Sciatic nerve (tissue), 2 donors: ENCODE measurements at regions not wholly inside any gene's neighbourhood (a gene's known extent, or its start where the extent isn't known, plus 50 kb on each side); places are given as distances from the start of the nearest gene placed in this dataset.

ENCODE experiments used
- ATAC-seq: fragments of 200-7000 bp; cut with Tn5 transposase; one replicate; pipeline ENCODE4 v1.9.1; 2020; ENCODE audit warnings: mild to moderate bottlenecking, moderate library complexity
- DNase-seq: peaks from one replicate; pipeline ENCODE4 v3.0.0-alpha.2; 2020; ENCODE audit warnings: low spot score
- intact Hi-C: fragments of 100-400 bp; cut with DNase I; formaldehyde crosslinking; loops from one replicate; pipeline ENCODE4 v1.14.2; 2022
- donor health status: DM: no; HTN: no; CAD: no.
- donor health status: DM: no; HTN: no; CAD: no.

DNA sequence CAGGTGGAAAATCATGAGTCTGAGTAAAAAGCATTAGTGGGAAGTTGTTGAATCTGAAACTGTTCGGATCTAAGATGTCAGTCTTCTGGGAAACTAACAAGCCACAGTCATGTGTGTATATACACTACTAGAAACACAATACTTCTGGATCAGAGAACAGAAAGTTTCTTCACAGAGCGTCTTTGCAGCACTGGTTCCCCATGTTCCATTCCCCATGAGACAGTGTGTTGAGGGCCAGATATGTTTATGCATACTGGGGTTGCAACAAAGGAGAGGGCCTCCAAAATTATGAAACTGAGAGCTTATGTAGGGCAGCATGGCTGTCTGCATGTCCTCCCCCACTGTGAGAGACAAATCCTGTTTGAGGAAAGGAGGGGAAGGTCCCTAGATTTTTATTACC, 295.0 kb upstream of the NAV3 start:
- intact Hi-C loops, result no loop called here
- DNase-seq, result no peak
- no peak for ATAC-seq

DNA sequence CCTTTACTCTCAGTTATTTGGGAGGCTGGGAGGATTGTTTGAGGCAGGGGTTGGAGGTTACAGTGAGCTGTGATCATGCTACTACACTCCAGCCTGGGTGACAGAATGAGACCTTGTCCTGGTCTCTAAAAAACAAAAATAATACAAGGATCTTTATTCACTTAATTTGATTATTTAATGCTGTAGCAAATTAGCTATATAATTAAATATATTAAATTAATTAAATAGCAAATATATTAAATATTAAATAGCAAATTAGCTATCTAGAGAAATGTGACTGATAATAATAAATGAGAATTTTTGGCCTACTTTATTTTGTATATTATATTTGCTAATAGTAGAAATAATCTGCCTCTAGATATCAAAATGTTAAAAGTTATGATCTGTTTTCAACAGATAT, 298.8 kb upstream of the NAV3 start:
- ATAC-seq, result no peak
- intact Hi-C loops, result no loop called here
- DNase-seq, result no peak

DNA sequence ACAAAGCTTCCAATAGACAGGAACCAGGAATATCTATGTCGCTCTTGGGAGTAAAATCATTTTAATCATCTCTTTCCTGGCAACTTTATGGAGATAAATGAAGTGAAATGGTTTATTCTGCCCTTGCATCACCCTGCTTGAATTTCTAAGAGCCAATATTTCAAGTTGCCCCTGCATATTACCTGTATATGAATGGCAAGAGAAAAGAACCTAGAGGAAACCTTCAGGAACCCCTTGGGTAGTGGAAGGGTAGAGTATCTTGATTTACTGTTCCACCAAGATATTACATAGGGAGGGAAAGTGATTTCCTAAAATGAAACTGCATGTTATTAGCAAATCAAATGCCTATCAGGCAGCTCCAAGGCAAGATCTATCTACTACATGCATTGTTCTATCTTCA, 308.4 kb upstream of the NAV3 start:
- no peak for ATAC-seq
- no peak for DNase-seq
- intact Hi-C loops, result no loop called here

DNA sequence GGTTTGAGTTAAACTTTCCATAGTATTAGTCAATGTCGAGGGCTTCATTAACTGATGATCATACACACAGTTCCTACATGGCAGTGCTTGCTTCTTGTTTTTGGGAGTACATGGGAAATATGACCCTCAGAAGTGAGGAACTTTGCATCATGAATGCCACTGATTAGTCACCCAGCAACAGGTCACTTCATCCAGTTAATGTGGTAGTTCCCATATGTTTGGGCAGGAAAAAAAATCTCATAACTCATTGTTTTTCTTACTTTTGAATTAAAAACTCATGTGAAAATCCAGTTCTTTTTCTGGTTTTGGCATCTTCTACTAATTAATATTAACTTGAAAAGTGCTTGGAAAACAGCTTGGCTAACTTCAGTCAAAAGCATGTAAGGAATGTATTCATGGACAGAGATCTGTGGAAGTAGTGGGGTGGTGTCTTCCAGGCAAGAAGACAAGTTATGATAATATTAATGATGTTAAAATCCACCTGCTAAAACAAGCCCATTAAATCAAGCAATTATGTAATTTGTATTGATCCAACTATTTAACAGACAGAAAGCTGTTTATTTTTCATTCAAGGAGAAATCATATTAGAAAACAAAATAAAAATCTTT, 309.1 kb upstream of the NAV3 start:
- no peak for ATAC-seq

DNA sequence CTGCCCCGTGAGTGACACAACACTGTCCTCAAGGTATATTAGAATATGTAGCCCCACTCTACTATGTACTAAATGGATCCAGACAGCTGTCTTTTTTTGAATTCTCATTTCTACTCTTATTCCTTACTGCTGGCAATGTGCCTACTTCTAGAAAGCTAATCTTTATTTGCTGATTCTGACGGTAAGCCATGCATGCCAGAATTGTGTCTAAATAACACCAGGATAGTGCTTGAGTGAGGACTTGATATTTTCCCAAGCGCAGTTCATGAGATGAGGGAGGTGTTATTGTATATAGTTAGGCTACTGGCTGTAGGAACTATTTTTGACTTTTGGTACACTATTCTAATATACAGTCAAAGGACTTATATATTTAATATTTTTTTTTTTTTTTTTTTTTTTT, 316.2 kb upstream of the NAV3 start:
- intact Hi-C loops, result no loop called here
- DNase-seq, result no peak
- ATAC-seq, result no peak

More for the DNA sequence above, 309.1 kb upstream of the NAV3 start:
- intact Hi-C loops, result no loop called here
- no peak for DNase-seq

DNA sequence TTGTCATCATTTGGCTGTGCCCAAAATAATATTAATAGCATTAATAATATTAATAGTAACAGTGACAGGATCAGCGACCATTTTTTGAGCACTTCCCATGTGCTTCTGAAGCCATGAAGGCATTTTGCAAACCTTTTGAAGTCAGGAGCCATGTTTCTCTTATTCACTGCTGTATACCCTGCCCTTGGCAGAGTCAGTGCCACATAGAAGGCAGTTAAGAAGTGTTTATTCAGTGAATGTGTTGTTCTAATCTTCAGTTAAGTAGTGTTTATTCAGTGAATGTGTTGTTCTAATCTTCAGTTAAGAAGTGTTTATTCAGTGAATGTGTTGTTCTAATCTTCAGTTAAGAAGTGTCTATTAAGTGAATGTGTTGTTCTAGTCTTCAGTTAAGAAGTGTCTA, 319.7 kb upstream of the NAV3 start:
- DNase-seq (no peak), ATAC-seq (no peak)
- intact Hi-C loops, result no loop called here

DNA sequence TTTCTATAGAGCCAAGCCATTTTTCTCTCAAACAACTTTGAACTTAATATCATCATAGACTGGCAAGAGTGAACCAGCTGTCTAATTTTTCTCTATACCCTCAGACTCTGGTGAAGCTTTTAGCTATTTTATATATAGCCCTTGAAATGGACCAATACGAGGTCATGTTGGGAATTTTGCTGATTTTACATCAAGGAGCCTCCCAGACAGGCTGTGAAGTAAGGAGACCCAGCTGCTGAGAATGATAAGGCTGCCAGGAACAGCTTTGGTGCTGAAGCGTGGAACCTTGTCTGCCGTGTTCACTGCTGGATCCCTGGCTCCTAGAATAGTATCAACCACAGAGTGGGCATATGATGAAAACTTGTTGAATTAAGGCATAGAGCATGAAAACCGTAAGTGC, 326.2 kb upstream of the NAV3 start:
- intact Hi-C loops, result no loop called here
- DNase-seq (no peak), ATAC-seq (no peak)

DNA sequence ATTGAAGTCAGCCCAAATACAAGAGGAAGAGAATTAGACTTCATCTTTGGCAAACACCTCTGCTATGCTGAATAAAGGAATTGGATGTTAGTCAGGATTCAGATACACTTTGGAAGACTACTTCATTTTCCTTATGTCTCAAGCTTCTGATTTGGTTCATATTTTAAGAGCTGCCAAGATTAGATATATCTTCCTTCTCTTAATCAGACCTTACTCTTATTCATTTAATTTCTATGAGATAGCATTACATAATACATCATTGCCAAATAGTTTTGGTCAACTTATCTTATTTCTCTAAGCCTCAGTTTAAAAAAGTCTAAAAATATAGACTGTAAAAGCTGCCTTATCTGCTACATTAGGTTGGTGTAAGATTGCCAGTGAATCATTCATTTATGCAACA, 330.6 kb upstream of the NAV3 start:
- ATAC-seq, result no peak
- intact Hi-C loops, result no loop called here

DNA sequence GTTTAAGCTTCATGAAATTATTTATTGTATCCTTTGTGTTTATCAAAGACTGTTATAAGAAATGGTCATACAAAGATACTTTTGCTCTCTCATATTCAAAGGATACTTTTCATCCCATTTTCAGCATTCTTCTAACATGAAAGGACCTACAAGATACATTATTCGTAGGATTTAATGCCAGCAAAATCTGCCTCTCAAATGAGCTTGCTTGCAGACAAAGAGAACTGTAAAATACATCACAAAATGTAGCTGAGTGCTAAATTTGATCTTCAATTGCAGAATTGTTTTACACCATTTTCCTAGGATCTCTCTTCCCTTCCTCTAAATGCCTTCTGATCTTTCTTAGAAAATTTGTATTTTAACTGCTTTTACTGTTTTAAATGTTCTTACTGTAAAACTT, 333.0 kb upstream of the NAV3 start:
- no peak for DNase-seq
- ATAC-seq, result no peak
- intact Hi-C loops, result no loop called here

More for the DNA sequence above, 330.6 kb upstream of the NAV3 start:
- DNase-seq, result no peak

DNA sequence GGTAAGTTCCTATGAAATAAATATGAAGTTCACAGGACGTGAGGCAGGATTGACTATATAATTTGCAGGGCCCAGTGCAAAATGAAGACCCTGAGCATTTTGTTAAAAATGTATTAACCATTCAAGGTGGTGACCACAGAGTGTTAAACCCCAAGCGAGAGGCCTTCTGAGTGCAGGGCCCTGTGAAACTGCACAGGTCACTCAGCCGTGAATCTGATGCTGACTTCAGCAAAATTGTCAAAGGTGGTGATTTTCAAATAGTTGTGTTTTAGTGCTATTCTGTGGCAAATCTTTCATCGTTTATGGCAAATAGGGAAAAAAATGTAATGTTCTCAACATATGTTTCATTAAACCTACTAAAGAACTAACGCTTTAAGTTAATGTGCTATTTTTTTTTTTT, 334.0 kb upstream of the NAV3 start:
- DNase-seq, result no peak
- no peak for ATAC-seq
- intact Hi-C loops, result no loop called here

DNA sequence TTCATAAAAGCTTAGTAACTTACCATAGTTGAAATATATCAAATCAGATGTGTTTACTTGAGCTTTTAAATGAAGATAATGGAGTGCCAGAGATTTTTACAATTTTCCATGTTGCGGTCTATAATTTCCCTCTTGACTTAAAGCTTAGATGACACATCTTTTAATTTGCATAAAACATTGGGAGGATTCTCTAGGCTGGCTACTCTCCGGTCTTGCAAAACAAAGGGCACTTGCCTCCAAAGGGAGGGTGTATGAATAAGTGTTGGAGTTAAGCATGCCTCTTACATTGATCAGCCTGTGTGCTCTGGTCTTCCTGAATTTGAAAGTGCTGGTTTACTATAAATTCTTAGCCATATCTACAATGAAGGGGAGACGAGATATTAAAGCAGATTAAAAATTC, 336.4 kb upstream of the NAV3 start:
- intact Hi-C loops, result no loop called here
- DNase-seq (no peak), ATAC-seq (no peak)

DNA sequence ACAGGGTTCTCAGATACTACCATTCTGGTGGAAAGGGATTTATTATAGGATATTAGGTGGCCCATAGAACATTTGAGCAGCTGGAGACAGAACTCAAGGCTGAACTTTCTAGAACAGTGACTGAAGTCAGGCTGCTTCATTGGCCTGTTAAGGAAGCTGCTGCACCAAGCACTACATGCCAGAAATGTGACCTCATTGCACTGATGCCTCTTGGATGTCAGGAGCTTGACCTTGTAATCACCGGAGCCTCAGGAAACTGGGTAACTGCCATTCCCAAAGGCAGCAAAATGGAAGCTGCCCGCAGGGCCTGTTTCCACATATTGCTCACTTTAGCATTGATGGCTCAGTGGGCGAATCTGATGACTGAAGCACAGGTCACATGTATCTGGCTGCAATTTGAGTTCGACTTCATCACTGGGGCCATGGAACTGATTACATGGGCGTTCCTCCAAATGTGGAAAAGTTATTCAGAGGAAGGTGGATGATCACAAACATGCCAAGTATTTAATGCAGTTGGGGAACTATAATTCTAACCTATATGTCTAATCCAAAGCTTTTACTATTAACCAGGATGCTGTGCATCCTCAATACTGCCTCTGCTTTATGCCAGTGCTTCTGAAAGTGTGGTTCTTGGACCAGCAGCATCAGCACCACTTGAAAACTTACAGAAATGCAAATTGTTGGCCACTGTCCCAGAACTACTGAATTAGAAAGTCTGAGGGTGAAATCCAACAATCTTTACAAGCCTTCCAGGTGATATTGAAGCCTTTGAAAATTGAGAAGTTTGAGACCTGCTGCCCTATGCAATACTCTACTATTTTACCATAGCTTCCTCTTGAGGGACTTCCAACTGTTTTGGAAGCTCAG, 337.2 kb upstream of the NAV3 start:
- DNase-seq (no peak), ATAC-seq (no peak)
- intact Hi-C loops, result no loop called here

DNA sequence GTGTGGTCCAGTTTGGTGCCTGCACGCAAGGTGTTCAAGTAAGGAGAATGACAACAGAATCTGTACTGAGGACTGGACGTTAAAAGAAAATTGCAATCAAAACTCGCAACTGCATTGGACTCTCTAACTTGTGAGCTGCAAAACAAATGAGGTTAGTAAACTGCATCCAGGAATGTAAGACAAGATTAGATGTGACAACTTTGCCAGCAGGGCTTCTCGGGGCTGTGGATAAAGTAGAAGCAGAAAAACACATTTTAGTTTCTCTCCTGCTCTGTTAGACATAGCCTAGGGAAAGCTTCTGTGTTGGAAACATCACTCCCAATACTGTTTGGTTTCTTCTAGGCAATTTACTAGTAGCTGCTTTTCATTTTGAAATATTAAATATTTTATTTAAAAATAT, 338.2 kb upstream of the NAV3 start:
- ATAC-seq (no peak), DNase-seq (no peak)
- intact Hi-C loops, result no loop called here

DNA sequence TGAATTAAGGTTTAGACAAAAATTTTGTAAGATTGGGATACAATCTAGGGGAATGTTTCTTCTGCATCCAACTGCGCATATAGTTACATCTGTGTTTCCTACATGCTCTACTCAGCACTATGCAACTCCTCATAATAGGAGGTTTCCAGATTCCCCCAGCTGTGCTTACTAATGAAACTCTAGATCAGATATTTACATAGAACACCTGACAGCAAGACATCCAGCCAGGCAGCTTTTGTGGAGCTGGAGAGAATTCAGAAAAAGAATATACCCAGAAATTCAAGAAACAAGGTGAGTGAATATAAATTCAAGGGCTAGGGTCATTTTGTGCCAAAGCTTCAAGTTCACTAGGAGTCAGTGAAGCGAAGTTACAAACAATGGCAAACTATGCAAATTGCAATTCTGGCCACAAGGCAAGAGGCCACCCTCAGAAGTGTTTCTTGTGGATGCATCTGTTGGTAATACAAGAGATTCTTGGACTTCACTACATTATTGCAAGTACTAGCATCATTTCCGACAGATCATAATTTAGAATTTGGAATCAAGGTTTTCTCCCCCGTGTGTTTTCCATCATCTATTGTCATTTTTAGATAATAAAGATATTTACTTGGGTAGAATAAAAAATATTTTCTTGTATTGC, 341.2 kb upstream of the NAV3 start:
- DNase-seq (no peak), ATAC-seq (peak; percentile 49)
- intact Hi-C loops, result no loop called here

DNA sequence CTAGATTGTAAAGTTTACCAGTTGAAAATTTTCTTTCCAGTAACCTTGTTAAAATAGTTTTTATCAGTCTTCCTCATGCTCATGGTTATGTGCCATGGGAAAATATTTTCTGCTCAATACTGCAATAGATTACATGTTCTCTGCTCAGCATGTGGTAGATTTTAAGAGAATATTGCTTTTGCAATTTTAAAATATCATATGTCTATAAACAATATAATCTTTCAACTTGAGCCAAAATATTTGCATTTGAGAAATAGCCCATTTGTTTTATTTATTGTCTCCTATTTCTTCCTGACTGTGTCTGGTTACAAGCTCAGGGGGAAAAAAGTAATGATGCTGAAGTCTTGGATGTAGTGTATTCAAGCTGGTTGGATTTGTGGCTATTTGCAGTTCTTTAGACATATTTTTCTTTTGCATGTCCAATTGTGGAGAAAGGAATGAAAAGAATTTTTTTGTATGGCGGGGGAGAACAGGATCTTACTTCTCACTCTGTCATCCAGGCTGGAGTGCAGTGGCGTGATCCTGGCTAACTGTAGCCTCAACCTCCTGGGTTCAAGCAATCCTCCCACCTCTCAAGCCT, 342.6 kb upstream of the NAV3 start:
- DNase-seq (no peak), ATAC-seq (no peak)
- intact Hi-C loops, result no loop called here

DNA sequence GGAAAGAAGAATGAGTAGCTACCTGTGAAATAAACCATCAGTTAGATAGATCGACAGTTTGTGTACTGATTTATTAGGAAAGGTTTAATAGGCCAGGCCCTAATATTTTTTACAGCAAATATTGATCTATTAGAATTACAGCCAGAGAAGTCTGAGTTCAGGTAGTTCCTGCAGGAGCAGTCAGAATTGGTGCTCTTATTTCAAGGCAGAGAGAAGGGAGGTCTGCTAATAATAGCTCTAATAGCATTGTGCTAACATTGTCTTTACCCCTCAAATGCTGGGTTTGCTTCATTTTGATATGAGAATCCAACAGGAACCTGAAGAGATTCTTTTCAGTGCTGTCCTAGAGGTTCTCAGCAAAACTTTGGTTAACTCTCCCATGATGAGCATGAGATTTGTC, 343.8 kb upstream of the NAV3 start:
- ATAC-seq (no peak), DNase-seq (no peak)
- intact Hi-C loops, result no loop called here

DNA sequence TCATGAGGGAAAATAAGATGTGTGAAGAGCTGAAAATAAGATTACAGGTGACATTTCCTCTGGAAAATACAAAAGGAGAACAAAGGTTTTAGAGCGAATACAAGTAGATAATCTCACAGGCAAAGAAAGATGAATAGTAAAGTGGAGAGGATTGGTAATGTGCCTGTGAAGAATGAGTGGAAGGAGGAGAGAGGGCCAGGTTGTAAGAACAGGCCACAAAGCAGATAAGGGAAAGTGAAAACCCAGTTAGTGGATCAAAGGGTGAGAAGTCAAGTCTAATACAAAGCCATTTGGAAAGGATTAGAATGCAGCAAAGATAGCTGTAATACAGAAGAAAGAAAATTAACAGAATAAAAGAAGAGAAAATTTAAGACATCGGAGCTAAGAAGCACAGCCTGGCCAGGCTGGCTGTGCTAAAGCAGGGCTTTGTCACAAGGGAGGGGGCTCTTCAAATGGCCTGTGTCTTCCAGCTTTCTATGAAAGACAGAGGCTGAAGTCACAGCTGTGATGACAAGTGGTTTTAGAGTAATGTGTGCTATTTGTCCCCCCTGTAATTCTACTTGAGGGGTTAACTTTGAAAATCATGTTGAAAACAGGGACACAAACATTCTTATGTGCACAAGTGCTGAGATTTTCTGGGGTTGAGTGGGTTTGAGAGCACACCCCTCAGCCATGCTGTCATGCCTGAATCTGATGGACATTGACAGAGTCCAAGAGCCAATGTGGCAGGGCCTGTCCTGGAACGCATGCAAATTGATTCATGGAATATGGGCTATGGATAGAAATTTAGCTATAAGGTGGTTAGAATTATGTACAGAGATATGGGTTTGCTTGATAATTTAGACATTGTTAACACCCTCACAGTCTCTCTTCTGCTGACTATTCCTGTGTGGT, 344.5 kb upstream of the NAV3 start:
- intact Hi-C loops, result no loop called here
- no peak for ATAC-seq
- DNase-seq, result no peak

DNA sequence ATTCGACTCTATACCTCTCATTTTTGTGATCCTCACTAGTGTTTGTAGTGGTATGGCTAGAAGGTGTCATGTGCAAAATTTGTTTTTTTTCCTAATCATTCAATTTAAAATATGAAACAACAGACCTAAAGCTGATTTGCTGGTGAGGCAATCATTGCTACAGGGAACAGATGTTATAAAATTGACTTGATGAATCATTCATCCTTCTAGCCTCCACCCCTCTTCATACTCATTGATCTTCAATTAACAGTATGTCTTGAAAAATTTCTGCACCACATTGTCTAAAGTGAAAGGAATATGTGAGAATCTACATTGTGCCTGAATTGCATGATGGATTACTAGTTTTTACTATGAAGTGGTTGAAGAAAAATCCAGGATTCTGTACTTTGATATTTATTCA, 349.0 kb upstream of the NAV3 start:
- no peak for ATAC-seq
- intact Hi-C loops, result no loop called here
- no peak for DNase-seq

DNA sequence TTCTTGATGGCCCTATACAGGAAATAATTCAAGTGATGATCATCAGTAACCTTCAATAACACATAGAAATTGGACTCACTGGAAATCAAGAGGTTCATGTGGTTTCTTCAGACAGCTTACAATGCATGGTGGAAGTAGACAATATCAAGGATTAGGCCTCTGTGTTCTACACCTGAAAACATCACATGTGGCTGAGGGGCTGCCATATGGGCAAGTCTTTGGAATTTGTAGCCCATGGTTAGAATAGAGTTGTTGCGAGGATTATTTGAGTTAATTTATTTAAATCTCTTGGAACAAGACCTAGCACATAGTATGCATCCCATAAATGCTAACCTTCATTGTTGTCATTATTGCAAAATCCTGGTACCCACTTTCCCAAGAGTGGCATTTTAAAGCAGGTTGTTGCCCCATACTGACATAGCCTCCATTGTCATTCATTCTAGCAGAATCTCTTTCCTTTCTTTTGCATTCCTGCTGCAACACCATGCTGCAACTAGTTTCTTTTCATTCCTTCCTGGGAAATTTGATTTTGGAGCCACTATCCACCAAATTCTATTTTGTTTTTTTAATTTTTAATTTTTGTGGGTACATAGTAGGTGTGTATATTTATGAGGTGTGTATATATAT, 352.7 kb upstream of the NAV3 start:
- DNase-seq (no peak), ATAC-seq (no peak)
- intact Hi-C loops, result no loop called here
